HG03457 (cell line): ENCODE measurements at regions not wholly inside any gene's neighbourhood (a gene's known extent, or its start where the extent isn't known, plus 50 kb on each side); places are given as distances from the start of the nearest gene placed in this dataset.
"Not testable (repeated sequence)": the region's sequence is repeated elsewhere in the genome, so short reads cannot be mapped to it uniquely, and the experiment has no call there.

Experiments used
- ATAC-seq: cut with Tn5 transposase; IDR thresholded peaks from one replicate; pipeline ENCODE4 v1.9.1; 2021; ENCODE audit warnings: moderate number of reproducible peaks; ENCODE audit not compliant: unreplicated experiment

GRCh38 chr3:80994767-80995166 lies 766.7 kb downstream of the GBE1 start:
- ATAC-seq, result no peak

DNA sequence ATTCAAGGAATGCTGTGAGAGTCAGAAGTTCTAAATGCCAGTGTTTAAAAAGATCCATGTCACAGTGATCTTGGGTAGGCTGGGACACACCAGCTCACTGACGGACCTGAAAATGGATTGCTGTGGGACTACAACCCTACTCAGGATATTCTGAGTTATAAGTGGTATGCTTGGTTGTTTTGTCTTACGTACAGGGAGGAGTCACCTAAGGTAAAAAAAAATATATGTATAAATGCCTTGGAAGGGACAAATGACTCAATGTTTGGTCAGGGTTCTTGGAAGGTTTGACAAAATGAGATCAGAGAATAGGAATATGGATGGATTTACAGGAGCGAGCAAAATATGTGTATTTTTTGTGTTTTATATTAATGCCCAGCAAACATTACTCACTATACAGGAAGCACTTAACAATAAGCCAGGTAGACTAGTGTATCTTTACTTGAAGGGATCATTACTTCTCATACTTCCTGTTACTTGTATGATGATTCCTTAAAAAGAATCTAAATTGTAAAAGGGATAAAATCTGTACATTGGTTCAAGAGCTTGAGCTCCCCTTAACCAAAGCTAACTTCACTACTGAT lies 767.3 kb downstream of the GBE1 start:
- no peak for ATAC-seq

GRCh38 chr3:80993241-80993945 lies 768.1 kb downstream of the GBE1 start:
- ATAC-seq, result peak; percentile 73

DNA sequence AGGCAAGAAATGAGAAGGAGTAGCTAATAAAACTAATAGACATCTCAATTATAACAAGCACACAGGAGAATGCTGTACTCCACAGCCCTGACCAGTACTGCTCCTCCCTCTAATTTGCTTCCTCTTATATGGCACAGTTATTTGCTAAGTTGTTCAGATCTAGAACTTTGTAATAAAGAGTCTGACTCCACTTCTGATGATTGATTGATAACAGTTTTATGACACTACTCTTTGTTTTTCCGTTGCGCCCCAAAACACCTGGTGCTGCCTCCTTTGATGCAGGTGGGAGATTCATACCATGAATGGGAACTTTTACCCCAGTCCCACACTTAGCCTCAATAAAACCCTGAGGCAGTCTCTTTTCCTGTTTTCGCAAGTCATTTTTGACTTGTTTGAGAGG lies 777.7 kb downstream of the GBE1 start:
- no peak for ATAC-seq

DNA sequence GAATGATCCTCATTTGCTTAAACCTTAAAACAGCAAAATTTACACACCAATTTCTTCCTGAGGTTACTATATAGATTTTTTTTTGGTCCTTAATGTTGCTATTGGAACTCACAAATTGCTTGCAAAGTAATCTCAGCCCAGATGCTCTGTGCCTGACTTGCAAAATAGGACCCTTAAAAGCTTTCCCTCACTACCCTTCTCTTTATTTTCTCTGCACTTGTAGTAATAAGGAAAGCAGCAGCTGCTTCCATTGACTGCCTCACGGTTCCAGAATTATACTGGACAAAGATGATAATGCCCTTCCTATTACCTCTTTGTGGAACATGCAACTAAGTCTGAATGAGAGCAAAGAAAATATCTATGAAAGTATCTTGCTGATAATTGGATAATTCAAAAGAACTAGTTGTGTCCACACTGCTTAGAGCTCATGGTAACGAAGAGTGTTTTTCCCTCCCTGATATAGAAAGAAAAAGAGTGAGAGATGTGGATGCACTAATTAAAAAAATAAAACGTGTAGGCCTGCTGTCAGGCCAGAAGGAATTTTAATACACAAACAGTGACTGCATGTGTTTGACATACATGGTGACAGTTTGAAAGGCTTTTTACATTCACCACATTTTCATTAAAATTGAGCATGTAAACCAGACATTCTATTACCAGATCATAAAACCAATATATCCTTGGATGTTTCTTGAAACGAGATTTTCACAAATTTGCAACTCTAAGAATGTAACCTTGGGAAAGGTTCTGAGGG lies 783.1 kb downstream of the GBE1 start:
- ATAC-seq, result no peak

DNA sequence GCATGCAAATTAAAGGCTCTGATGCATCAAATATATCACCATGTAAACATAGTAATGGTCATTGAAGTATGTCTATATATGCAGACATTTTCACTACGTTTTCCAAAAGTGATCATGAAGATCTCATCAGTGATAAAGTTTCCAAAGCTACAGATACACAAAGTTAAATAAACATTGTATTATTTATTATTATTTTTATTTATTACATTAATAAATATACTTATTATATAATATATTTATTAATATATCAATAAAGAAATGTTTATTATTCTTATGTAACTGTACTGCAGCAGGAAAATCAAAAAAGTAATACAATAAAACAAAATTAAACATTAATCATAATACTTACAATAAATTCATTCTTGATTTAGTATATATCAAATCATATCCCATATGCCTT lies 791.2 kb downstream of the GBE1 start:
- ATAC-seq, result no peak

GRCh38 chr3:80929576-80929975 lies 831.9 kb downstream of the GBE1 start:
- ATAC-seq, result no peak

DNA sequence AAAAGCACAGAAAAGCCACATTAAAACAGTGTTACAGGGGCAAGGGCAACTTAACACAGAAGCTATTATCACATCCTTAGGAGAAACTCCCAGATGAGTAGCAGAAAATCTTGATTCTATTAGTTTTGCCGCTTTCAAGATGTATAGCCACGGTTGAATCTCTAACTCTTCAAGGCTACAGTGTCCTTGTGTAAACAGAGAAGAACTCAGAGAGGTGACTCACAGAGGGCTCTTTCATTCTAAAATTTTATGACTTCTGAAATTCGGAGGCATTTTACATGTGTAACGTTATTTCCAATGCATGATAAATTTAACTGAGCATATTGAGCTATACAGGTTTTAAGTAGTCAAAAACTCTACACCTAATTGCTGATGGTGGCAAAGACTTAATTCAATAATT lies 846.6 kb downstream of the GBE1 start:
- no peak for ATAC-seq

GRCh38 chr3:80898211-80898610 lies 863.2 kb downstream of the GBE1 start:
- ATAC-seq, result no peak

- ATAC-seq, result not testable (repeated sequence)
Measured at GRCh38 chr3:80897005-80897404, 864.4 kb downstream of the GBE1 start.

- no peak for ATAC-seq
Measured at GRCh38 chr3:80890571-80890970, 870.9 kb downstream of the GBE1 start.

DNA sequence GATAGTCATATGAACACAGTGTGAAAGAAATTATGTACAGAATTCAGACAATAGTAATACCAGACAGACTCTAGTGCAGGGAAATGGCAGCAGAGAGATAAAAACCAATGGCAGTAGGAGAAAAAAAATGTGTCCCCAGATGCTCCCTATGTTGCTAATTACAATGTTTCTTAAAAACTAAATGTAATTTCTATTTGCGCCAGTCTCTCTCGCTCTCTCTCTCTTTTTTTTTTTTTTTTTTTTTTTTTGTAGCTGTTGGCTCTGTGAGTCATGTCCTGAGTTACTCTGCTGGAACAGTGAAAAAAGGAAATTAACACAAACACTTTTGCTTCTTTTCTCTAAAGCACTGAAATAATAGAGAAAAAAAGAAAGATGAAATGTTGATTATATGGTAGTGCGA lies 871.9 kb downstream of the GBE1 start:
- no peak for ATAC-seq

DNA sequence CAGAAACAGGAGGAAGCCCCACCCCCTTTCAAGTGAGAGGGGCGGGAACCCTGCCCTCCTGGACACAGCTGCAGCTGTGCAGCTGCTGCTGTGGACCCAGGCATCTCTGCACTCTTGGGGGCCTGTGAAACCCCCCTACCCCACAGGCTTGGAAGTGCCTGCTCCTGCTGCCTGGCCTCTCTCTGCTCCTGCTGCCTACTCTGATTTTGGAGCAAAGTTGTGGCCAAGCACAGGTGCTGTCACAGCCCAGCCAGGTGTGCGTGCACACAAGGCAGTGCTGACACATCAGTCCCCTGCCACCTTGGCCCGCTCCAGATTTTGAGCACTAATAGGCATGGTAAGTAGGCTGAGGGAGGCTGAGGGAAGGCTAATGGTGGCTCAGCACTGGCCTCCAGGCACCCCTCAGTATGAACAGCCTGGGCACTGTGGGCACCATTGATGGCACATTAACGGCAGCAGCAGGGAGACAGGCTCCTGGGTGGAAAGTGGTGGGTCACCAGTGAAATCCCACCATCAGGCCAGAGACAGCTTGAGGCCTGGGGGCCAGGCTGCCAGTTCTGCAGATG lies 890.9 kb downstream of the GBE1 start:
- no peak for ATAC-seq

- no peak for ATAC-seq
Measured at GRCh38 chr3:80855482-80855881, 906.0 kb downstream of the GBE1 start.

DNA sequence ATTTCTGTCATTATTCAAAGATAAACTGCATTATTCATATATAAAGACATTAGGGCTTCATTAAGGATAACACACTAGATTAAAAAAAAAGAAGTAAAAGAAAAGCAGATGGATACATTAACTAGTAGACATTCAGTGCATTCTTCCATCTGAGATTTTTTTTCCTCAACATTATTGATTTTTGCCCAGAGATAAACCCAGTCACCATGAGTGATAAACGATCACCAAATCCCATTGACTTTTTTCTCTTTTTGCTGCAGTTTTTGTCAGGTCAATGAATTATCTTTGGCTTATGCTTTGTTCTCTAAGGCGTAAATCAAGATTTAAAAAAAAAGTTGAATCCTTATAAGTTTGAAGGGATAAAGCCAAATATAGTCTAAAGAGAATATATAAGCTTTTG lies 925.0 kb downstream of the GBE1 start:
- no peak for ATAC-seq

- ATAC-seq, result no peak
Measured at GRCh38 chr3:80807577-80807976, 953.9 kb downstream of the GBE1 start.

DNA sequence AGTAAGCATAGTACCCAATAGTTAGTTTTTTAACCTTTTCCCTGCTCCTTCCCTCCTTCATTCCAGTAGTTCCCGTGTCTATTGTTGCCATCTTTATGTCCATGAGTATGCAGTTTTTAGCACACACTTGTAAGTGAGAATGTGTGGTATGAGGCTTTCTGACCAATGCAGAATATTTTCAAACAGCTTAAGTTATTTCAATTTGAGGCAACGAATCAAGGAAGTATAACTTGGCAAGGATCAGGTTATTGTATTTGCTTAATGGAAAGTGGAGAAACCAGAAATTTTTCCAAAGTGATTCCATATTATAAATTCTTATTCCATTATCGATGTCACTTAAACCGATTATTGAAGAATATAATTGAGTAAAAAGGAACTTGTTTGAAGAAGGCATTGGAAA lies 954.8 kb downstream of the GBE1 start:
- no peak for ATAC-seq

- no peak for ATAC-seq
Measured at GRCh38 chr3:80788914-80789313, 972.5 kb downstream of the GBE1 start.

DNA sequence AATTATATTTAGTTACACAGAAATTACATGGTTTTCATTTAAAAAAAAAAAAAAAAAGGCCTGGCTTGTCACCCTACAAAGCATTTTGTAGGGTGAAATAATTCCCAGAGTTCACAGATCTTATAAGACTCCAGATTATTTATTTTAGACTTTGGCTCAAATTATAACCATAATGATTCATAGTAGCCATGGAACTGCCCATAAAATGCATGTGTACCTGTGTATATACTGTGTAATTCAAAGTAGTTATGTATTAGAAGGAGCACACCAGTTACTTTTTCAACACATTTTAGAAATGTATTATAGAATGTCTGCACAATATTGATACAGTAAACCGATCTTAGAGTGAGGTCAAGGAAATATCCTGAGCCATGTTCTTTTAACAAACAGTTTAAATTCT lies 975.6 kb downstream of the GBE1 start:
- no peak for ATAC-seq

DNA sequence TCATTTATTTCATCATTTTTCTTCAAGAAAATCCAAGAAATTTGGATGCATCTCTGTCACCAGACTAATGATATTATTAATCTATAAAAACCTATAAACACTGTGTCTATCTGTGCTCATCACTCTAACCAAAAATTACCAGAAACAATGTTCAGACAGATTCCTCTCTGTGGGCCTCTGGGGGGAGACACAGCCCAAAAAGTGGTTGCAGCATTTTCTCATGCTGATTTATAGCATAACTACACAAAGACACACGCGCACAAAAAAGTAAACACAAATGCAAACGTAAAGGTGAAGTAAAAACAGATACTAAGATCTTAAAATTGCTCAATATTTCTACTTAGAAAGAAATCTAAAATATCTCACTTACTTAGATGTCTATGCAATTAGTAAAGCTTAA lies 976.0 kb downstream of the GBE1 start:
- ATAC-seq, result no peak

DNA sequence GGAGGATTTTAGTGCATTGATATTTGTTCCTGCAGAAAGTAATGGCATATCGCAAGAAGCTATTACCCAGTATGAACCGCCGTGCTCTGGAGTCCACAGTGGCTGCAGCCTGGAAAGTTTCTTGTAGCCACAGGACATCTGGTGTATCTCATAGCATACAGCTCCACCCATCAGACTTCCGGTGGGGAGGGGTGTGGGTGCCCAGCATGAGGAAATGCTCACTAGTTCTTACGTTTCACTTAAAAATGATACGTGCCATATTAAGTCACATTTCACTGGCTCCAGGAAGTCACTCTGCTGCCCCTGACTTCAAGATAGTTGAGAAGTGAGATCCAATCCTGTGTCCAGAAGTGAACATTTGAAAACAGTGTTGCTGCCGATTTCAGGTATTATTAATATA lies 990.4 kb downstream of the GBE1 start:
- ATAC-seq, result peak; percentile 89
